ENCODE measurements at regions not wholly inside any gene's neighbourhood (a gene's known extent, or its start where the extent isn't known, plus 50 kb on each side); places are given as distances from the start of the nearest gene placed in this dataset.

- TF ChIP-seq CTCF (IDR thresholded peaks at IDR 0.05; ENCODE audit: low read length) (no peak), EZH2 (IDR thresholded peaks at IDR 0.05; ENCODE audit: borderline replicate concordance, low read length) (no peak)
These were observed 158.5 kb upstream of the LMO4 start for GRCh38 chr1:87170157-87170556.

All from OCI-LY1 (cell line).